ENCODE measurements at regions not wholly inside any gene's neighbourhood (a gene's known extent, or its start where the extent isn't known, plus 50 kb on each side); places are given as distances from the start of the nearest gene placed in this dataset.

DNA sequence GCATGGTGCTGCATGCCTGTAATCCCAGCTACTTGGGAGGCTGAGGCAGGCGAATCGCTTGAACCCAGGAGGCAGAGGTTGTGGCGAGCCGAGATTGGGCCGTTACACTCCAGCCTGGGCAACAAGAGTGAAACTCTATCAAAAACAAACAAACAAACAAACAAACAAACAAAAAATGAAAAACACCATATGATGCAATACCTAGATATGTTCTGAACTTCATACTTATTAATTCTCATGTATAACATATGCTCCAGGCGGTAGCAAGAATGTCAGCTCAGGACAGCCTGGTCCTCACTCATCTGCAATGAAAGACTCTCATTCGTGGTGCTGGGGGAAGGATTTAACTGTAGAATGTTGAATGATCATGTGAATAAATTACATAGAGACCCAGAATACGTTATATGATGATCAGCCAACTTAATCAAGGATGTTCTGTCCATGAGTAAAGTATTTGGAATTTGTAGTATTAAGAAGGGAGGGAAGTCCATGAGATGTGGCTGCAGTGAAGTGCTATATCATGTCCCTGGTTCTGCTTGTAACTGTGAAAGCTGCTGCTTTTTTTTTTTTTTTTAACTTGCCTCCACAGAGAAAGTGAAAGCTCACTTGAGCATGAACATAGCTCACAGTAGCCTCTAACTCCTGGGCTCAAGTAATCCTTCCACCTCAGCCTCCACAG, 206.8 kb downstream of the UQCRFS1 start:
- TF ChIP-seq, protein P1, sequence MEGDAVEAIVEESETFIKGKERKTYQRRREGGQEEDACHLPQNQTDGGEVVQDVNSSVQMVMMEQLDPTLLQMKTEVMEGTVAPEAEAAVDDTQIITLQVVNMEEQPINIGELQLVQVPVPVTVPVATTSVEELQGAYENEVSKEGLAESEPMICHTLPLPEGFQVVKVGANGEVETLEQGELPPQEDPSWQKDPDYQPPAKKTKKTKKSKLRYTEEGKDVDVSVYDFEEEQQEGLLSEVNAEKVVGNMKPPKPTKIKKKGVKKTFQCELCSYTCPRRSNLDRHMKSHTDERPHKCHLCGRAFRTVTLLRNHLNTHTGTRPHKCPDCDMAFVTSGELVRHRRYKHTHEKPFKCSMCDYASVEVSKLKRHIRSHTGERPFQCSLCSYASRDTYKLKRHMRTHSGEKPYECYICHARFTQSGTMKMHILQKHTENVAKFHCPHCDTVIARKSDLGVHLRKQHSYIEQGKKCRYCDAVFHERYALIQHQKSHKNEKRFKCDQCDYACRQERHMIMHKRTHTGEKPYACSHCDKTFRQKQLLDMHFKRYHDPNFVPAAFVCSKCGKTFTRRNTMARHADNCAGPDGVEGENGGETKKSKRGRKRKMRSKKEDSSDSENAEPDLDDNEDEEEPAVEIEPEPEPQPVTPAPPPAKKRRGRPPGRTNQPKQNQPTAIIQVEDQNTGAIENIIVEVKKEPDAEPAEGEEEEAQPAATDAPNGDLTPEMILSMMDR (IDR thresholded peaks at IDR 0.05) = no peak
- TF ChIP-seq EP300 (IDR thresholded peaks at IDR 0.05) = no peak
